Large intestine (tissue), 3 donors: ENCODE measurements at regions not wholly inside any gene's neighbourhood (a gene's known extent, or its start where the extent isn't known, plus 50 kb on each side); places are given as distances from the start of the nearest gene placed in this dataset.

Experiments
- DNase-seq, 2 donors: peaks; one replicate each; pipeline versions ENCODE4 v3.0.0 to v3.0.0-alpha.2; 2013
- H3K27ac ChIP-seq: one replicate; pipeline ENCODE4 v1.5.1; 2013; ENCODE audit warnings: low read length
- H3K27me3 ChIP-seq: 2 replicates; pipeline ENCODE4 v1.6.1; 2013; ENCODE audit warnings: low read length; ENCODE audit not compliant: control insufficient read depth, insufficient read depth
- H3K36me3 ChIP-seq: 2 replicates; pipeline ENCODE4 v1.6.1; 2013; ENCODE audit warnings: low read length; ENCODE audit not compliant: control insufficient read depth, insufficient read depth
- H3K4me1 ChIP-seq: one replicate; pipeline ENCODE4 v1.6.1; 2013; ENCODE audit warnings: low read length; ENCODE audit not compliant: control insufficient read depth, insufficient read depth
- H3K4me3 ChIP-seq: one replicate; pipeline ENCODE4 v1.5.1; 2013; ENCODE audit warnings: low read length
- H3K9me3 ChIP-seq: one replicate; pipeline ENCODE4 v1.6.1; 2013; ENCODE audit warnings: mild to moderate bottlenecking, low read depth, low read length, moderate library complexity; ENCODE audit not compliant: control insufficient read depth
- WGBS: methylation state at CpG from one replicate; pipeline ENCODE4 v1.1.5; 2013; ENCODE audit warnings: low lambda C conversion rate; ENCODE audit not compliant: insufficient coverage; 5-methylcytosine and 5-hydroxymethylcytosine counted together

- Histone ChIP-seq H3K9me3 (no peaks in the 10 kb centered on the region), H3K27ac (peak overlapping the region; percentile 47), H3K4me1 (peaks cover 39% of the 10 kb centered on the region), H3K27me3 (no peaks in the 10 kb centered on the region), H3K4me3 (no peak overlapping the region), H3K36me3 (no peaks in the 10 kb centered on the region)
- 17% methylated on average over 2 of the region's 7 CpGs for WGBS
- peak; percentile 82 to 89 for DNase-seq
Measured at GRCh38 chr4:53651156-53651735, 60.0 kb upstream of the LNX1 start.

DNA sequence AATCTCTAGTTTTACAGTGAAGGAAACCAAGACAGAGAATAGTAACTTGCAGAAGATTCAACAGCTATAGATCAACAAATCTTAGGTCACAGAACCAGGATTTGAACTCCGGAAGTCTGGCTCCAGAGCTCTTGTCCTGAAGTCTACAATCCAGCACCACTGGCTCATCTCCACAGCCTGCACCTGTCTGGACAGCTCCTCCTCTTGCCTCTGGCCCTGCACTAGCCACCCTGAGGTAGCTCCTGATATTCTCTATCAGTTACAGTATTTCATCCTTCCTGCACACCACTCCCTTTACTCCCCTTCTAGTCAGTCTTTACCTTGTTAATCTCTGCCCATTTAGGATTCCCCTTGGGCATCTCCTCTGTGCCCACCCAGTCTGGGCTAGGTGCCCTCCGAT, 58.1 kb upstream of the LNX1 start:
- WGBS = no CpG with 5 or more reads among the region's 2 CpGs
- no peak overlapping the region for H3K4me3 ChIP-seq
- no peak for DNase-seq
- H3K27me3 ChIP-seq = no peaks in the 10 kb centered on the region
- H3K27ac ChIP-seq = no peak overlapping the region
- peaks cover 46% of the 10 kb centered on the region for H3K4me1 ChIP-seq
- no peaks in the 10 kb centered on the region for H3K36me3 ChIP-seq
- H3K9me3 ChIP-seq = no peaks in the 10 kb centered on the region

GRCh38 chr4:53647547-53647946, 56.3 kb upstream of the LNX1 start:
- H3K27ac ChIP-seq = no peak overlapping the region
- H3K9me3 ChIP-seq = no peaks in the 10 kb centered on the region
- H3K4me3 ChIP-seq = no peak overlapping the region
- peak in 1 of 2 donors; percentile 28 for DNase-seq
- no peaks in the 10 kb centered on the region for H3K27me3 ChIP-seq
- H3K36me3 ChIP-seq = no peaks in the 10 kb centered on the region
- WGBS = 90% methylated on average over 2 of the region's 5 CpGs
- H3K4me1 ChIP-seq = peaks cover 35% of the 10 kb centered on the region

- Histone ChIP-seq H3K36me3 (no peaks in the 10 kb centered on the region), H3K4me3 (no peak overlapping the region), H3K4me1 (peaks cover 35% of the 10 kb centered on the region), H3K27ac (peak overlapping the region; percentile 0), H3K27me3 (no peaks in the 10 kb centered on the region), H3K9me3 (no peaks in the 10 kb centered on the region)
- WGBS = no CpG with 5 or more reads among the region's 3 CpGs
- peak in 1 of 2 donors; percentile 55 for DNase-seq
Measured at GRCh38 chr4:53646795-53647194, 55.5 kb upstream of the LNX1 start.

GRCh38 chr4:53645108-53645507, 53.8 kb upstream of the LNX1 start:
- DNase-seq = peak in 1 of 2 donors; percentile 22
- no peaks in the 10 kb centered on the region for H3K36me3 ChIP-seq
- H3K4me1 ChIP-seq = peaks cover 27% of the 10 kb centered on the region
- H3K27me3 ChIP-seq = no peaks in the 10 kb centered on the region
- H3K9me3 ChIP-seq = no peaks in the 10 kb centered on the region
- no peak overlapping the region for H3K4me3 ChIP-seq
- WGBS = no CpG with 5 or more reads among the region's 3 CpGs
- peak overlapping the region; percentile 55 for H3K27ac ChIP-seq

- no peaks in the 10 kb centered on the region for H3K27me3 ChIP-seq
- H3K36me3 ChIP-seq = no peaks in the 10 kb centered on the region
- no peaks in the 10 kb centered on the region for H3K9me3 ChIP-seq
- H3K4me3 ChIP-seq = no peak overlapping the region
- WGBS = no CpG with 5 or more reads among the region's 3 CpGs
- DNase-seq = peak; percentile 91 to 97
- H3K4me1 ChIP-seq = peaks cover 24% of the 10 kb centered on the region
- H3K27ac ChIP-seq = peak overlapping the region; percentile 55
Measured at GRCh38 chr4:53644607-53645006, 53.3 kb upstream of the LNX1 start.
